ENCODE measurements at regions not wholly inside any gene's neighbourhood (a gene's known extent, or its start where the extent isn't known, plus 50 kb on each side); places are given as distances from the start of the nearest gene placed in this dataset.

DNA sequence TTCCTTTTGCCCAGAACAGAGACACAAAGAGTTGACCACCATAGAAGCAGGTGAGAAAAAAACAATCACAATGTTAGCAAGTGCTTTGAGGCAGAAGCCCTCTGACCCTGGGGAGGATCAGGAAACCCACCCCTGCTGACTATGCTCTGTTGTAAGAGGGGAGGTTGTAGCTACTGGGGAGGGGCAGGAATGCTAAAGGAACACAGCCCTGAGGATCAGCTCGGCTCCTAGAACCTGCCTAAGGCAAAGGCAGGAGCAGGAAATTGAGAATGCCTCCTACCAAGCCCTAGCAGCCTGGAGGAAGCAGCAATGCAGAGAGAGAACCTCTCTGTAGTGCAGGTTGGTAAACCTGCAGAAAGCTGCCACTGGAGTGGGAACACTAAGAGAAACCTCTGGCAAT lies 624.0 kb upstream of the KLF12 start:
- FAIRE-seq = no peak
- WGBS (ENCODE audit: low lambda C conversion rate) = 0% methylated on average over 1 of the region's 1 CpG
- in situ Hi-C loops (cut with HindIII; ENCODE audit: extremely low pct_ligation_motif_present, low pct_unique_long_range_greater_than_20kb) (no loop called here), intact Hi-C loops (cut with micrococcal nuclease; ENCODE audit: unreplicated experiment) (no loop called here)
- H3K9me3 ChIP-seq (ENCODE audit: low read length) = peaks cover 4% of the 10 kb centered on the region; the same call in 1 of the 2 replicates
- H4K20me1 ChIP-seq (ENCODE audit: insufficient read depth, low read length) = no peaks in the 10 kb centered on the region
- POLR2A ChIA-PET = no interaction called here
- no peak for DNase-seq (ENCODE audit: low spot score)
- no peak for ATAC-seq
- CTCF ChIA-PET (ENCODE audit: low intra/inter-chr PET ratio, low total read pairs) = no interaction called here
- H2AFZ ChIP-seq (ENCODE audit: low read length) = no peak overlapping the region
- BruUV-seq (replicated peaks) = no TSS peak
- no peak overlapping the region for H3K4me3 ChIP-seq (replicated peaks in 1 of 3; ENCODE audit: insufficient read depth in 1 of 3, low read depth in 2 of 3, low read length in 3 of 3)
- H3K79me2 ChIP-seq (ENCODE audit: insufficient read depth, low read length) = no peaks in the 10 kb centered on the region
- no peak overlapping the region for H3K9ac ChIP-seq (ENCODE audit: insufficient read depth, low read depth, low read length)
- TF ChIP-seq NFKB2 (CRISPR knock-in tag; IDR thresholded peaks at IDR 0.05; ENCODE audit: borderline replicate concordance) (no peak), KLF11 (CRISPR knock-in tag; IDR thresholded peaks at IDR 0.05) (no peak), ZFP36L2 (CRISPR knock-in tag; IDR thresholded peaks at IDR 0.05) (no peak), SOX5 (CRISPR knock-in tag; IDR thresholded peaks at IDR 0.05; ENCODE audit: borderline replicate concordance) (no peak), EED (CRISPR knock-in tag; IDR thresholded peaks at IDR 0.05) (no peak), CHD2 (IDR thresholded peaks at IDR 0.05; ENCODE audit: low read depth, low read length) (no peak), ZSCAN29 (CRISPR knock-in tag; conservative IDR thresholded peaks at IDR 0.05) (no peak), MYC (CRISPR knock-in tag; IDR thresholded peaks at IDR 0.05; ENCODE audit: borderline replicate concordance) (no peak), MTA3 (CRISPR knock-in tag; IDR thresholded peaks at IDR 0.05) (no peak), ZNF776 (CRISPR knock-in tag; IDR thresholded peaks at IDR 0.05) (no peak), HOXD1 (CRISPR knock-in tag; IDR thresholded peaks at IDR 0.05) (no peak), KAT2B (IDR thresholded peaks at IDR 0.05; ENCODE audit: borderline replicate concordance, low read depth, low read length) (no peak)
- TF ChIP-seq, protein P1, sequence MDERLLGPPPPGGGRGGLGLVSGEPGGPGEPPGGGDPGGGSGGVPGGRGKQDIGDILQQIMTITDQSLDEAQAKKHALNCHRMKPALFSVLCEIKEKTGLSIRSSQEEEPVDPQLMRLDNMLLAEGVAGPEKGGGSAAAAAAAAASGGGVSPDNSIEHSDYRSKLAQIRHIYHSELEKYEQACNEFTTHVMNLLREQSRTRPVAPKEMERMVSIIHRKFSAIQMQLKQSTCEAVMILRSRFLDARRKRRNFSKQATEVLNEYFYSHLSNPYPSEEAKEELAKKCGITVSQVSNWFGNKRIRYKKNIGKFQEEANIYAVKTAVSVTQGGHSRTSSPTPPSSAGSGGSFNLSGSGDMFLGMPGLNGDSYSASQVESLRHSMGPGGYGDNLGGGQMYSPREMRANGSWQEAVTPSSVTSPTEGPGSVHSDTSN (CRISPR knock-in tag; IDR thresholded peaks at IDR 0.05) = no peak
- TF ChIP-seq, protein P2, sequence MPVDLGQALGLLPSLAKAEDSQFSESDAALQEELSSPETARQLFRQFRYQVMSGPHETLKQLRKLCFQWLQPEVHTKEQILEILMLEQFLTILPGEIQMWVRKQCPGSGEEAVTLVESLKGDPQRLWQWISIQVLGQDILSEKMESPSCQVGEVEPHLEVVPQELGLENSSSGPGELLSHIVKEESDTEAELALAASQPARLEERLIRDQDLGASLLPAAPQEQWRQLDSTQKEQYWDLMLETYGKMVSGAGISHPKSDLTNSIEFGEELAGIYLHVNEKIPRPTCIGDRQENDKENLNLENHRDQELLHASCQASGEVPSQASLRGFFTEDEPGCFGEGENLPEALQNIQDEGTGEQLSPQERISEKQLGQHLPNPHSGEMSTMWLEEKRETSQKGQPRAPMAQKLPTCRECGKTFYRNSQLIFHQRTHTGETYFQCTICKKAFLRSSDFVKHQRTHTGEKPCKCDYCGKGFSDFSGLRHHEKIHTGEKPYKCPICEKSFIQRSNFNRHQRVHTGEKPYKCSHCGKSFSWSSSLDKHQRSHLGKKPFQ (CRISPR knock-in tag; IDR thresholded peaks at IDR 0.05; ENCODE audit: insufficient replicate concordance) = no peak
- TF ChIP-seq, protein P3, sequence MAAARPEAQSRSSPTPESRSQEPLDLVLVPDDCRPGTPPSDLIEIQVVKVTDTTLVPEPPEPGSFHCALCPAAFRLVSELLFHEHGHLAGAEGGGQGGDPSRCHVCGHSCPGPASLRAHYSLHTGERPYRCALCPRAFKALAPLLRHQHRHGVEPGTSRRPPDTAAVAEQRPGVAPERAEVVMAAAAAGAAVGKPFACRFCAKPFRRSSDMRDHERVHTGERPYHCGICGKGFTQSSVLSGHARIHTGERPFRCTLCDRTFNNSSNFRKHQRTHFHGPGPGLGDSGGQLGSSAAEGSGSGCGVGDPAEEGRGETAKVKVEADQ (CRISPR knock-in tag; IDR thresholded peaks at IDR 0.05; ENCODE audit: borderline replicate concordance) = no peak
- TF ChIP-seq, protein P4, sequence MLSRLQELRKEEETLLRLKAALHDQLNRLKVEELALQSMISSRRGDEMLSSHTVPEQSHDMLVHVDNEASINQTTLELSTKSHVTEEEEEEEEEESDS (CRISPR knock-in tag; IDR thresholded peaks at IDR 0.05; ENCODE audit: borderline replicate concordance) = no peak
- TF ChIP-seq, protein P5, sequence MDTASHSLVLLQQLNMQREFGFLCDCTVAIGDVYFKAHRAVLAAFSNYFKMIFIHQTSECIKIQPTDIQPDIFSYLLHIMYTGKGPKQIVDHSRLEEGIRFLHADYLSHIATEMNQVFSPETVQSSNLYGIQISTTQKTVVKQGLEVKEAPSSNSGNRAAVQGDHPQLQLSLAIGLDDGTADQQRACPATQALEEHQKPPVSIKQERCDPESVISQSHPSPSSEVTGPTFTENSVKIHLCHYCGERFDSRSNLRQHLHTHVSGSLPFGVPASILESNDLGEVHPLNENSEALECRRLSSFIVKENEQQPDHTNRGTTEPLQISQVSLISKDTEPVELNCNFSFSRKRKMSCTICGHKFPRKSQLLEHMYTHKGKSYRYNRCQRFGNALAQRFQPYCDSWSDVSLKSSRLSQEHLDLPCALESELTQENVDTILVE (CRISPR knock-in tag; IDR thresholded peaks at IDR 0.05) = no peak
- TF ChIP-seq, protein P6, sequence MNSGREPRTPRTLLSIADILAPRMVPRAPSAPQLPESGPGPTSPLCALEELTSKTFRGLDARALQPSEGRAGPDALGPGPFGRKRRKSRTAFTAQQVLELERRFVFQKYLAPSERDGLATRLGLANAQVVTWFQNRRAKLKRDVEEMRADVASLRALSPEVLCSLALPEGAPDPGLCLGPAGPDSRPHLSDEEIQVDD (CRISPR knock-in tag; IDR thresholded peaks at IDR 0.05; ENCODE audit: borderline replicate concordance) = no peak
- H3K4me2 ChIP-seq (ENCODE audit: low read depth, low read length) = no peak overlapping the region
- H3K36me3 ChIP-seq (replicated peaks in 1 of 2; ENCODE audit: control insufficient read depth in 1 of 2, insufficient read depth in 2 of 2, low read length in 2 of 2) = no peaks in the 10 kb centered on the region
- no peaks in the 10 kb centered on the region for H3K4me1 ChIP-seq (ENCODE audit: insufficient read depth, low read length)
- no peaks in the 10 kb centered on the region for H3K27me3 ChIP-seq (ENCODE audit: control insufficient read depth in 1 of 2, insufficient read depth in 2 of 2, low read length in 2 of 2)
- H3K27ac ChIP-seq (ENCODE audit: extremely low read length, insufficient read depth, low read length) = no peak overlapping the region
